NCI-H345 treated with DMSO at 0.1 percent for 48 hours (cell line): ENCODE measurements at regions not wholly inside any gene's neighbourhood (a gene's known extent, or its start where the extent isn't known, plus 50 kb on each side); places are given as distances from the start of the nearest gene placed in this dataset.
"Not testable (repeated sequence)": the region's sequence is repeated elsewhere in the genome, so short reads cannot be mapped to it uniquely, and the experiment has no call there.

Source experiments
- DNase-seq: peaks from one replicate; lab custom pipeline; 2025; ENCODE audit not compliant: unreplicated experiment; lab: John Stamatoyannopoulos, UW

DNA sequence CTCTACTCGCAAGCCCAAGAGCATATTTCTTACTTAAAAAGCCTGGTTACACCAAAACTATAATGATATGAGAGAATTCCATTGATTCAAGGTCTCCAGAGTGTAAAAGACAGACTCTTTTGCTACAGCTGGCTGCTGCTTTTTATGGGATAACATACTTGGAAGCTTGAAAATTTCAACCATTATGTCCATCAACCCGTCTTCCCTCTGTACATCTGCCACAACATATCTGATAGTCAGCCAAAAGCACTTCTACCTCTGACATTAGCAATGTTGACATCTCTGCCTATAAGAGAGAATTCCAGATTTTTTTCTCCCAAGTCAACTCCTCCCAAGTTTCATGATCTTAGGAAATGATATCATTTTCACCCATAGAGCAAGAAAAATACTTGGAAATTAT lies 54.4 kb upstream of the IQCM start:
- no peak for DNase-seq

GRCh38 chr4:149881744-149882143 lies 66.1 kb upstream of the IQCM start:
- DNase-seq, result no peak

GRCh38 chr4:149882251-149882650 lies 66.6 kb upstream of the IQCM start:
- no peak for DNase-seq

GRCh38 chr4:149884046-149884445 lies 68.4 kb upstream of the IQCM start:
- DNase-seq, result no peak

DNA sequence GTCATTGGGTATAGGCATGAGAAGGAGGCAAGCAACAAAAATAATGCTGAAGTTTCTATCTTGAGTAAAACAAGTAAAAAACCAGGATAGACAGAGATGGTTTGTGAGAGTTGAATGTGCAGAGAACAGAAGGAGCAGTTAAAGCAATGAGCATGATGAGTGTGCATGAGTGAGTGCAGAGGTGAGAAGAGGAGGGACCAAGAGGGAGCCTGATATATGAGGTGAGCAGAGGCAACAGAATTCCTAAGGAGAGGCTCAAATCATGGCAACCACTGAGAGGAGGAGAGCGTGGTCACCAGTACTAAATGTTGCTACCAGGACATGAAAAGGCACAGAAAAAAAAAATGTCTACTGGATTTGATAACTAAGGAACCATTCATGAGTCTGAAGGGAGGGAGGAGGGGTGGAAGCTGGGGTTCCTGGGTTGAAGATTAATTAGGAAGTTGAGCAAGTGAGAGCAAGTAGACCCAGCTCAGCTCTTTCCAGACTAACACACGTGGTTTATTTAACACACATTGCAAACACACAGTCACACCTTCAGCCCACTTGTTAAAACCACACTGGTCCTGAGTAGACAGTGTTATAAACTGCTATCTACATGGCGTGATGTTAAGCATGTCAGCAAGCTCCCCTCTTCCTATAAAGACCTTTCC lies 69.0 kb upstream of the IQCM start:
- no peak for DNase-seq

GRCh38 chr4:149885896-149886295 lies 70.3 kb upstream of the IQCM start:
- no peak for DNase-seq

GRCh38 chr4:149886786-149887490 lies 71.3 kb upstream of the IQCM start:
- no peak for DNase-seq

- DNase-seq, result no peak
Observed at GRCh38 chr4:149889991-149890390, 74.3 kb upstream of the IQCM start.

GRCh38 chr4:149890531-149890930 lies 74.9 kb upstream of the IQCM start:
- no peak for DNase-seq

GRCh38 chr4:149891426-149891825 lies 75.8 kb upstream of the IQCM start:
- DNase-seq, result no peak

DNA sequence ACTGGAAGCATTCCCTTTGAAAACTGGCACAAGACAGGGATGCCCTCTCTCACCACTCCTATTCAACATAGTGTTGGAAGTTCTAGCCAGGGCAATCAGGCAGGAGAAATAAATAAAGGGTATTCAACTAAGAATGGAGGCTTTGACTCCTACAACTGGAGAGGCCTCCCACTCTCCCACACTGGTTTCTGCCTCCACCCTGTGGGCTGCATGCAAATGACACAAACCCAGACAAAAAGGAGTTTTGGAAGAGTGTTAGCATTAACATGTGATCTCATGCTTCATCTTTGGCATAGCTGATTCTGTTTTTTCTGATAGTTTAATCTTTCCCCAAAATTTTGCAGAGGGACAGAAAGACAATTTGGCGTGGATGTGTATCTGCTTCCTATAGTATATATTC lies 80.8 kb upstream of the IQCM start:
- DNase-seq, result no peak

GRCh38 chr4:149897783-149898182 lies 82.1 kb upstream of the IQCM start:
- DNase-seq, result peak; percentile 3

- DNase-seq, result no peak
Observed at GRCh38 chr4:149901128-149901527, 85.5 kb upstream of the IQCM start.

DNA sequence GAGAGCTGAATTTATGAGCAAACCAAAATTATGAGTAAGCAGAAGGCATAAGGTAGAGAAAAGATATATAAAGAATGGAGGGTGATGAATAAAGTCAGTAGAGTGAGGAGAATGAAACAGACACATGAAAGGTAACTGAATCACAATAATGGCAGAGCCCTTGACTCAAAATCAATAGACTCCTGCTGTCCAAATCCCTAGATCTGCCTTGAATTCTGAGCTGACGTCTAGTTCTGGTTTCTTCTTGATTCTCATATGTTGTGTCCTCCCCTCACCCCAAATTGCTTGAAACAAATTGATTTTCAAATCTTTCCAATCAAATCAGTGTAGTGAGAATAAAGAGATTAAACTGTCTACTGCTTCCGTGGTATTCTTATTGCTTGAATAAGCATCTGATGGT lies 86.6 kb upstream of the IQCM start:
- no peak for DNase-seq

DNA sequence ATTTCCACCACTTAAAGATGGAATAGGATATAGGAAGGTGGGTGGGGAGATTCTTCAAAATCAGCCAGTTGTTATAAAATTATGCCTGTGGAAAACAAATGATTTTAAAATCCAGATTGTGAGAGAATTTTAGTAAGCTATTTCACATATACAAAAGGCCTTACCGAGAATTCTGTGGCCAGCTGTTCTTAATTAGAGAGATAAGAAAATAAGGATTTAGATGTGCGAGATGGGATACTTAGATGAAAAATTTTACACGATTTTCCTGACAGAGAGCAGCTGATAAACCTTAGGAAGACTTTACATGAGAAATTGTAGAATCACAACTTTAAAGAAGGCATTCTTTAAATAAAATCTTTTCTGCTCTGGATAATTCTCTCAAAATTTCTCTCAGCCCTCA lies 94.5 kb upstream of the IQCM start:
- DNase-seq, result no peak

GRCh38 chr4:149910604-149911350 lies 95.1 kb upstream of the IQCM start:
- no peak for DNase-seq

DNA sequence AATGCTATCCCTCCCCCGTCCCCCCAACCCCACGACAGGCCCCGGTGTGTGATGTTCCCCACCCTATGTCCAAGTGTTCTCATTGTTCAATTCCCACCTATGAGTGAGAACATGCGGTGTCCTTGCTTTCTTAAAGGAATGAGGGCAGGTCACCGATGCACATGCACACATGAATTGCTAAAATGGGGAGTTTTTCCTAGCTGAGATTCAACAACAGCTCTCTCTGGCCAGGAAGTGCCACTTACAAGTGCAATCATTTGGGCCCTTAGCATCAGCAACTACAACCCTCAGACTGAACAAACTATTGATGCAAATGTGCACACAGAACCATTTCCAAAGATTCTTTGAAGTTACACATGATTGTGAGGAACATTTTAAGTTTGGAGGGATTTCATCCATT lies 95.7 kb upstream of the IQCM start:
- no peak for DNase-seq

DNA sequence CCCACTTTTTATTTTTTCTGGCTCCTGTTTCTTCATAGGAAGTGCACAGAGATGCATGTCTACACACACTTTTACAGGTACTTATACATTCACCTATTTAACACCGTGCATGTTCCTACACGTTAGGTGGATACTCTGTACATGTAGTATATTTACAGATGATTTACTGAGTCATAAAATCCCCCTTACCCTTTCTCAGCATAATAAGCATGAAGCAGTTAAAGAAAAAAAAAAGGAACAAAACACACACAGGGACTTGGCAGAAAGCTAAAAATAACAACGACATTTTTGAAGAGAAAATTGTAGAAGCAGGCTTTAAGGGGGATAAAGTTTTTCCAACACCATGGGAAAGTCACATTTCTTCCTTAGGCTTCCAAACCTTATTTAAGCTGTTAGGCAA lies 96.4 kb upstream of the IQCM start:
- no peak for DNase-seq

DNA sequence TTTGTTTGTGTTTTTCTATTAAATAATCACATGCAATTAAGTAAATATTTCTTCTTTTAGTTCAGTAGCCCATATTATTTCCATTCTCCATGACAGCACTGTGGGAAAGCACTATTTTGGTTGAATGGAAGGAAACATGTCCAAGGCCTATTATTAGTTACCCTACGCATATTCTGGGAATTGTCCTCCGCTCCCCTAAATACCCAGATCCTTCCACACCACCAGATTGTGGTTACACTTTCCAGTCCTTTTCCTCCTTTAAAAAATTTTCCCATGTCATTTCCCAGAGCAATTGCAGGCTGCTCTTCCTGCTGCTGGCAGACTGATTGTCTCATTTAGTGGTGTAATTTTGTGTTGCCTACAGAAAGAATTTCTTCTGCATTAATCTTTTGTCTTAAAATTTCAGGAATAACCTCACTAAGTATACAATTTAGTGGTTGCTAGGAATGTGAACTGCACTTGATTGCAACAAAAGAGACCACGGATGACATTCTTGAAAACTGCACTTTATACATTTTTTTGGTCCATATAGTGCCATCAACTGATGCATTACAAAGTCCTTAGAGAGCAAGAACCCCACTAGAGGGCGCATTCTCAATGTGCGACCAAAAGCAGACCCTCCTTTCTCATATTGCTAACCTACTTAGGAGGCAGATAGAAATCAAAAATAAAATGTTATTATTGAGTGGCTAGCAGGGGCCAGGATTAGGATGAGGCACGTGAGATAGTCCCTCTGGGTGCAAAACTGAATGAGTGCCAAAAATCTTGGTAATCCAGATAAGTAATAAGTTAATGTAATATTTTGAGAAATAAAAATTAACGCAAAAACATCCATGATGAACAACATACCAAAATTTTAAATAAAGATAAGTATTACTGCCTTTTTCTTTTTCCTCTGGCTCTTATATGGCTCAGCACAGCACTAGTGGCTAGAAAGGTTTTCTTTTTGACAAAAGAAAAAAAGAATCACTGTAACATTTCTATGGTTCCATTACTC lies 98.8 kb upstream of the IQCM start:
- DNase-seq, result peak; percentile 10

GRCh38 chr4:149915735-149916134 lies 100.1 kb upstream of the IQCM start:
- not testable (repeated sequence) for DNase-seq

DNA sequence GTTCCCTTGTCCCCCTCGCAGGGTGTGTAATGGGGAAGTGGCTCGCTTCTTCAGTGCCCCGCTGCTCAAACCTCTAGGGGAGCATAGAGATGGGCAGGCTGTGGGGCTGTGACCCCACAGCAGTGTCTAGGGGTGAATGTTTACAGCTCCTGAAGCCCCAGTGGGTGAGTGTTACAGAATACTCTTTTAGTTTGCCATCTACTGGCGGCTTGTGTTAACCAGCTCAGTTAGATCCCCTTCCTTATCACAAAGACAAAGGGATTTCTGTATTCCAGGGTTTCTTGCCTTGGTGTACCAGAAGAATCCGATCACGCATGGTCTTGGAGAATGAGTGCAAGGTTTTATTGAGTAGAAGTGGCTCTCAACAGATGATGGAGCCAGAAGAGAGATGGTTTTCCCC lies 108.1 kb upstream of the IQCM start:
- no peak for DNase-seq
